Activated T-cell treated with anti-CD3 and anti-CD28 coated beads, Interleukin-2, amount 50 U/mL, for 72 hours (primary cell): ENCODE measurements at regions not wholly inside any gene's neighbourhood (a gene's known extent, or its start where the extent isn't known, plus 50 kb on each side); places are given as distances from the start of the nearest gene placed in this dataset.

Source experiments
- ATAC-seq, 2 donors: fragments of 150-1000 bp; cut with Tn5 transposase; replicated peaks in 1 of 2; 2 replicates each; pipeline ENCODE4 v1.10.0; 2021; ENCODE audit warnings: moderate library complexity in 2 of 2, mild to moderate bottlenecking in 1 of 2
- DNase-seq, 2 donors: peaks; one replicate each; pipeline ENCODE4 v3.0.0; 2021 to 2022; ENCODE audit warnings: mixed read lengths in 1 of 2
- H3K27ac Mint-ChIP-seq: one replicate; pipeline ENCODE4 v1.8.0; 2022; ENCODE audit warnings: mild to moderate bottlenecking, moderate library complexity, mixed read lengths
- H3K27me3 Mint-ChIP-seq: one replicate; pipeline ENCODE4 v1.8.0; 2022; ENCODE audit warnings: low read depth, mixed read lengths
- H3K36me3 Mint-ChIP-seq, 2 donors: one replicate each; pipeline ENCODE4 v1.8.0; 2022; ENCODE audit warnings: mixed read lengths in 2 of 2, mild to moderate bottlenecking in 1 of 2; ENCODE audit not compliant: insufficient read depth in 2 of 2
- H3K4me1 Mint-ChIP-seq: one replicate; pipeline ENCODE4 v1.8.0; 2022; ENCODE audit warnings: low read depth, mixed read lengths
- H3K4me3 Mint-ChIP-seq, 2 donors: one replicate each; pipeline ENCODE4 v1.8.0; 2022; ENCODE audit warnings: mild to moderate bottlenecking in 2 of 2, mixed read lengths in 2 of 2, moderate library complexity in 2 of 2
- H3K9me3 Mint-ChIP-seq, 2 donors: one replicate each; pipeline ENCODE4 v1.8.0; 2022; ENCODE audit warnings: mixed read lengths in 2 of 2

DNA sequence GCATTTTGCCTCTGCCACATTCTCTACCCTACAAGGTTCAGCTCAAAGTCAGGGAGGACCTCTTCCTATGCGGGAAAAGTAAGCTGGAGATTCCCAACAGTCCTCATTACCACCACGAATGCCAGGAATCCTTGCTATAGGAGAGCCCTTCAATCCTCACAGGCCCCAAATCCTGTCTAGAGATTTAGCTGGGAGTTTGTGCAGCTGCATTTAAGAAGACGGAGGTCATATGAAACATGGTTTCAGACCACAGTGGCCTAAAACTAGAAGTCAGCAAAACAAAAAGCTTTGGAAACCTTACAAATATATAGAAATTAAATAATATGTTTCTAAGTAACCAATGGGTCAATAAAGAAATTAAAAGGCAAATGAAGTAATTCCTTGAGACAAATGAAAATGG is 415.3 kb upstream of the SETBP1 start:
- H3K4me3 Mint-ChIP-seq = no peak overlapping the region
- peaks cover 8 to 11% of the 10 kb centered on the region in 2 donors for H3K9me3 Mint-ChIP-seq
- ATAC-seq = no peak
- DNase-seq = no peak
- H3K27me3 Mint-ChIP-seq = no peaks in the 10 kb centered on the region
- H3K27ac Mint-ChIP-seq = no peak overlapping the region
- H3K4me1 Mint-ChIP-seq = no peaks in the 10 kb centered on the region
- H3K36me3 Mint-ChIP-seq = peaks cover 1 to 5% of the 10 kb centered on the region in 2 donors

DNA sequence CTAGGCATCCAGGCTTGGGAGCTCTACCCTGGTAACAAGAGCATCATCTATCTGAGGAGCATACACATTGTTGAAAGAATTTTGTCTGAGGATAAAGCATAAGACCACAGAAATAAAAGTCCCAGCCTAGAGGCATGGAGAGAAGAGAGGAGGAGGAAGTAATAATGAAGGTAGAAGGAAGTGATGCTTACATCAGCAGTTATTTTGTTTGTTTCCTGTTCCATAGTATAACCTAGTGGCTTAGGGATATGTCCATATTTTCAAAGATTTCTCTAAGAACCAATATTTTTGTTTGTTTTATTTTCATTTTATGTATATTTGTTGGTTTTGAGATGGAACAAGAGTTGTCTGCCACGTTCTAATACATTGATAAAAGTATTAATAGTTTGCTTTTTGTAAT is 407.4 kb upstream of the SETBP1 start:
- no peaks in the 10 kb centered on the region for H3K36me3 Mint-ChIP-seq

DNA sequence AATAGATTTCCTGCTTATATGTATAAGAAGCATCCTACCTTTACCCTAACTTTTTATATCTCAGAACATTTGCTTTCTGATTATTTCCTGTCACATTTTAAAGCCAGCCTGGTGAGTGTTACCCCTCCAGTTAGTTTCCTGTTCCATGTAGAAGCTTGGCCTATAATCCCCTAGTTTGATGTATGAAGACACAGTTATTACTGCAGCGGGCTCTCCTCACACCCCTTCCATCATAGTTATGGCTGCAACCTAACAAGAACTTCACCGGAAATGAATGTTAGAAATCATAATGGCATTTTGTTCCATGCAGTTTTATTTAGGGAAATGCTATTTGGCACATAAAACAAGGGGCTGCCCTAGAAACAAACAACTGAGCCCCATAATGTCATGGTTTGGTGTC is 400.2 kb upstream of the SETBP1 start:
- DNase-seq (no peak), ATAC-seq (no peak)
- no peaks in the 10 kb centered on the region for H3K27me3 Mint-ChIP-seq

More for the DNA sequence above, 407.4 kb upstream of the SETBP1 start:
- Mint-ChIP-seq H3K9me3 (peaks cover 2% of the 10 kb centered on the region in 2 donors), H3K4me3 (no peak overlapping the region), H3K27ac (no peak overlapping the region), H3K4me1 (no peaks in the 10 kb centered on the region), H3K27me3 (no peaks in the 10 kb centered on the region)
- DNase-seq = no peak
- no peak for ATAC-seq

DNA sequence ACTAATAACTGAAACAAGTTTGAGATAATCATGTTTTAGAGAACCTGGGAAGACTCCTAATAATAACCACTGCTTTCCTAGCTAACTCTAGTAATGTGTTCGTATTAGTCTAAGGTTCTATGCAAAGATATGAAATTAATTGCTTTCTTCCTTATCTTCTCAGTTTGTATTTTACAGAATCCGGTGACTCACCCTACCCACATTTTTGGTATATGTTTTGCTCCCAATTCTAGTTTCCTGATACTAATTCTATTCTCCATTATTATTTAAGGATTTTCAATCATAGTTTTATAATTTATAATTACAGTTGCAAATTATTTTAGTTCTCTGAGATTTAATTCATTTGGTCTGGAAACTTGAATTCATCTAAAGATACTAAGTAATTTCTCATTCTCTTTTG is 394.6 kb upstream of the SETBP1 start:
- no peaks in the 10 kb centered on the region for H3K36me3 Mint-ChIP-seq
- H3K4me3 Mint-ChIP-seq = no peak overlapping the region
- peaks cover 5% of the 10 kb centered on the region for H3K27me3 Mint-ChIP-seq
- DNase-seq (no peak), ATAC-seq (no peak)
- no peaks in the 10 kb centered on the region for H3K4me1 Mint-ChIP-seq
- no peak overlapping the region for H3K27ac Mint-ChIP-seq
- H3K9me3 Mint-ChIP-seq = peaks cover 0 to 4% of the 10 kb centered on the region in 2 donors

More for the DNA sequence above, 400.2 kb upstream of the SETBP1 start:
- Mint-ChIP-seq H3K9me3 (peaks cover 5 to 6% of the 10 kb centered on the region in 2 donors), H3K36me3 (no peaks in the 10 kb centered on the region), H3K4me1 (no peaks in the 10 kb centered on the region), H3K27ac (no peak overlapping the region), H3K4me3 (no peak overlapping the region)

DNA sequence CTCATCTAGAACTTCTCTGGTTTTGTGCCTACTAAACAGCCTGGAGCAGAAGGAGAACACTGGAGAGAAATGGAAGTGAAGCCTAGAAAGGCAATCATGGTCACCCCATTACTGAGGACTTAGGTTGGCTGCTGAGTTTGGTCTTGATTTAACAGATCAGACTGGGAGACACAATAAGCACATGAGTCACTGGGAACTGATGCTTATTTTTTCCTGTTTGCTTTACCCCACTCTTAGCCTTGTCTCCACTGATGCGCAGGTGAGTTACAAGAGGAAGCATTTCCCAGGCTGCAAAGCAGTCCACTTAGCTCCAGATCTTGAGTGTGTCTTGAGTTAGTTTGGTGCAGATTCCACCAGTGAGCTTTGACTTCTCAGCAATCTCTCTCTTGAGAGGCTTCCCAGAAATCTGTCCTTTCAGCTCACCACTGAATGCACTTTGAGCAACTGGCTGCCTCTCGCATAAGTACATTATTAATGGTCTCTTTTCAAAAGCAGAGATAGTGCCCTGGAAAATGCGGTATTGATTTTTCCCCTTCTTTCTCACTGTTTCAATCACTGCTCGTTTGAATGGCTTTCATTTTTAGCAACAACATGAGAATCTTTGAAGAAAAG is 390.2 kb upstream of the SETBP1 start:
- Mint-ChIP-seq H3K4me3 (no peak overlapping the region), H3K9me3 (peaks cover 0 to 4% of the 10 kb centered on the region in 2 donors)
- no peak for ATAC-seq

DNA sequence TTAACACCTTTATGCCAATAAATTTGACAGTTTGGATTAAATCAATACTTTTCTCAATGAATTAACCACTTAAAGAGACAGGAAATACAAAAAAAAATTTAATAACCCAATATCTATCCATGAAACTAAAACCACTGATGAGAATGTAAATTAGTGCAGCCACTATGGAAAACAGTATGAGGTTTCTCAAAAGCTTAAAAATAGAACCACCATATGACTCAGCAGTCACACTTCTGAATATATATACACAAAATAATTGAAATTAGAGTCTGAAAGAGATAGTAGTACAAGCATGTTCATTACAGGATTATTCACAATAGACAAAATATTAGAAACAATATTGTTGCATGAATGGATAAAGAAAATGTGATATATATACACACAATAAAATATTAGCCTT is 382.1 kb upstream of the SETBP1 start:
- no peak overlapping the region for H3K4me3 Mint-ChIP-seq
- no peak overlapping the region for H3K27ac Mint-ChIP-seq
- DNase-seq = no peak
- H3K27me3 Mint-ChIP-seq = no peaks in the 10 kb centered on the region
- ATAC-seq = no peak
- H3K36me3 Mint-ChIP-seq = no peaks in the 10 kb centered on the region
- H3K9me3 Mint-ChIP-seq = peaks cover 4 to 6% of the 10 kb centered on the region in 2 donors
- H3K4me1 Mint-ChIP-seq = no peaks in the 10 kb centered on the region

More for the DNA sequence above, 390.2 kb upstream of the SETBP1 start:
- DNase-seq = no peak
- Mint-ChIP-seq H3K36me3 (no peaks in the 10 kb centered on the region), H3K4me1 (no peaks in the 10 kb centered on the region), H3K27me3 (peaks cover 5% of the 10 kb centered on the region), H3K27ac (no peak overlapping the region)

DNA sequence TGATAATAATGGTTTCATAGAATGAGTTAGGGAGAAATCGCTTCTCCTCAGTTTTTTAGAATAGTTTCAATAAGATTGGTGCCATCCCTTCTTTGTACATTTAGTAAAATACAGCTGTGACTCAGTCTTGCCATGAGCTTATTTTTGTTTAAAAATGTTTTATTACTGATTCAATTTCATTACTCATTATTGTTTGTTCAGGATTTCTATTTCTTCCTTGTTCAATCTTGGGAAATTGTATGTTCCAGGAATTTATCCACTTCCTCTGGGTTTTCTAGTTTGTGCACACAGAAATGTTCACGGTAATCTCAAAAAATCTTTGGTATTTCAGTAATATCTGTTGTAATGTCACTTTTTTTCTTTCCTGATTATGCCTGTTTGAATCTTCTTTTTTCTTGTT is 371.5 kb upstream of the SETBP1 start:
- no peak for ATAC-seq
- peaks cover 0 to 11% of the 10 kb centered on the region in 2 donors for H3K9me3 Mint-ChIP-seq
- H3K4me1 Mint-ChIP-seq = no peaks in the 10 kb centered on the region
- no peak overlapping the region for H3K4me3 Mint-ChIP-seq
- no peak overlapping the region for H3K27ac Mint-ChIP-seq
- no peak for DNase-seq
- no peaks in the 10 kb centered on the region for H3K36me3 Mint-ChIP-seq
- H3K27me3 Mint-ChIP-seq = no peaks in the 10 kb centered on the region

DNA sequence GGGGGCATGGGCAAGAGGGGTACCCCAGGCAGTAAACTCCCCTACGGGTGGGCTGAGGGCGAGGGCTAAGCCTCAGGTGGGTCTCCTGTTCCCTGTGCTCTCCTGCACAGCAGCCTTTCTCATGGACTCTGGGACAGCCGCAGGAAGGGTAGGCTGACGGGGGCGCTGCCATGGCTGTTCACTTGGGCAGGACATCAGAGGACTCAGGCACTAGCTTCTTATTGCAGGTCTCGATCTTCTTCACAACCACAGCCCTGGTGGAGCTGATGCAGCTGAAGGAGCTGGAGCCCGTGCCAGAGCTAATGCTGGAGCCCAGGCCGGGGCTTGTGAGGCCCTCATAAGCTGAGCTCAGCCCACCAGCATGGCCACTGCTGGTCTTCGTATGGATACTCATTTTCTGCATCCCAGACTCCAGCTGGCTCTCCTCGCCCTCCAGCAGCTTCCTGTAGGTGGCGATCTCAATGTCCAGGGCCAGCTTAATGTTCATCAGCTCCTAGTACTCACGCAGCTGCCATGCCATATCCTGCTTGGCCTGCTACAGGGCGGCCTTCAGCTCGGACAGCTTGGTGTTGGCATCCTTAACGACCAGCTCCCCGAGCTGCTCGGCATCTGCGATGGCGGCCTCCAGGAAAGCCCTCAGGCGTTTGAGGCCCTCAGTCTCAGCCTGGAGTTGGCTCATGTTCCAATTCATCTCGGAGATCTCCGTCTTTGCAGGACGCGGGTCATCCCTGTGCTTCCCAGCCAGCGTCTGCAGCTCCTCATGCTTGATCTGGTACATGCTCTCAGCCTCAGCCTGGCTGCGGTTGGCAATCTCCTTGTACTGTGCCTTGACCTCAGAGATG is 359.8 kb upstream of the SETBP1 start:
- ATAC-seq = no peak
- no peak overlapping the region for H3K27ac Mint-ChIP-seq

DNA sequence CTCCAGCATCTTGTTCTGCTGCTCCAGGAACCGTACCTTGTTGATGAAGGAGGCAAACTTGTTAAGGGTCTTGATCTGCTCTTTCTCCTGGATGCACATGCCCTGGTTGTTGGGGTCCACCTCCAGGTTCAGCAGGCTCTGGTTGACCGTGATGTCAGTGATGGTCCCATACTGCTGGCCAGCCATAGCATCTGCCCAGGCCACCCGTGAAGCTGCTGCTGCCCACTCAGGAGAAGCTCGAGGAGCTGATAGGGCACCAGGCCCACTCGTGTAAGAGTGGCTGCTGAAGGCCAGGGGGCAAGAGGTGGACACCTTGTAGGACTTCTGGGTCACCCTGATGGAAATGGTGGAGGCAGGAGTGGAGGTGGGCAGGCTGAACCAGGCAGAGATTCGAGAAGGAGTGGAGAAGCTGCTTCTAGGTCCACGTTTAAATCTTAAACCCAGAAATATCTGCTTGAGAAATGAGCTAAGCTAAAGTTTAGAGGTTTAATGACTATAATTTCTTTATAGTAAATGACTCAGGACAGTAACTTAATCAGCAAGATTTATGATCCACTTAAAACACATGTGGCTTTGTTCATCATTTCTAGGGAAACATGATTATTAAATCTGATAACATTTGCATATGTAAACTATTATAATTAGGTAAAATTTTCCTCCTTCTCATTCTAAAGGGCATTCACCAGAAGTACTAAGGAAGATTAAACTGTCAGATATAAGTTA is 358.7 kb upstream of the SETBP1 start:
- Mint-ChIP-seq H3K27me3 (no peaks in the 10 kb centered on the region), H3K4me1 (no peaks in the 10 kb centered on the region), H3K27ac (no peak overlapping the region), H3K36me3 (no peaks in the 10 kb centered on the region), H3K9me3 (no peaks in the 10 kb centered on the region), H3K4me3 (no peak overlapping the region)
- no peak for DNase-seq
- no peak for ATAC-seq

More for the DNA sequence above, 359.8 kb upstream of the SETBP1 start:
- no peak for DNase-seq
- Mint-ChIP-seq H3K36me3 (no peaks in the 10 kb centered on the region), H3K27me3 (no peaks in the 10 kb centered on the region), H3K4me3 (no peak overlapping the region), H3K4me1 (no peaks in the 10 kb centered on the region), H3K9me3 (no peaks in the 10 kb centered on the region)

DNA sequence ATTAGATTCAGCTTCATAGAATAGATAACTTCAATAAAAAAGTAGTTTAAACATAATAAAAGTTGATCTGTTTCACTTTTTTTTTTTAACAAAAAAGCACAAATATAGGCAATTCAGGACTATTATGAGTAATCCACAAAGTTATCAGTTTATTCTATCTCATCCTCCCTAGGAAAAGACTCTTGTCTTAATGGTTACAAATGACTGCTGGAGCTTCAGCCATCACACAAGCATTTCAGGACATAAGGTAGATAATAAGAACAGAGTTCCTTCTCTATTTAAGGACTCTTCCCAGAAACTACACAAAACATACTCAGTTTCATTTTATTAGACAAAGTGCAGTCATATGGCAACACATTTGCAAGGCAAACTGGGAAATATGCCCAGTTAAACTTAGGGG is 357.6 kb upstream of the SETBP1 start:
- H3K4me3 Mint-ChIP-seq = no peak overlapping the region
- no peak overlapping the region for H3K27ac Mint-ChIP-seq
- no peaks in the 10 kb centered on the region for H3K27me3 Mint-ChIP-seq
- H3K4me1 Mint-ChIP-seq = no peaks in the 10 kb centered on the region
- H3K9me3 Mint-ChIP-seq = peaks cover 0 to 2% of the 10 kb centered on the region in 2 donors
- DNase-seq = no peak
- ATAC-seq = no peak
- H3K36me3 Mint-ChIP-seq = no peaks in the 10 kb centered on the region

DNA sequence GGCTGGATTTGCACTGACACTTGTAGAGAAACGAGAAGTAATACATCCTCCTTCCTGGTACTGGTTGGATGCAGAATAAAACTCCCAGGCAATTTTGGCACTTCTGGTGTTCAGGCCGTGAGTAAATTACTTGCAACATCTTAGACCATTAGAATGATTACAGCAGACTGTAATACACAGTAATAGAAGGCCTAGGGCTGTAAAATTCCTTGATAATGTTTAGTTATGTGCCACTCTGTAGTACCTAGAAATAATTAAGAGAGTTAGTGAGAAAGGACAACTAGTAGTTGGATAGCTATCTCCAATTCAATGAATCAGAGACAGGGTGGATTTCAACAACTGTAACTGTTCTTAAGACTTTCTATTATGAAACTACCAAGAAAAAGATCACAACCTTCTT is 356.3 kb upstream of the SETBP1 start:
- Mint-ChIP-seq H3K27ac (no peak overlapping the region), H3K9me3 (peaks cover 0 to 2% of the 10 kb centered on the region in 2 donors), H3K36me3 (no peaks in the 10 kb centered on the region), H3K4me1 (no peaks in the 10 kb centered on the region), H3K4me3 (no peak overlapping the region), H3K27me3 (no peaks in the 10 kb centered on the region)
- DNase-seq (no peak), ATAC-seq (no peak)

DNA sequence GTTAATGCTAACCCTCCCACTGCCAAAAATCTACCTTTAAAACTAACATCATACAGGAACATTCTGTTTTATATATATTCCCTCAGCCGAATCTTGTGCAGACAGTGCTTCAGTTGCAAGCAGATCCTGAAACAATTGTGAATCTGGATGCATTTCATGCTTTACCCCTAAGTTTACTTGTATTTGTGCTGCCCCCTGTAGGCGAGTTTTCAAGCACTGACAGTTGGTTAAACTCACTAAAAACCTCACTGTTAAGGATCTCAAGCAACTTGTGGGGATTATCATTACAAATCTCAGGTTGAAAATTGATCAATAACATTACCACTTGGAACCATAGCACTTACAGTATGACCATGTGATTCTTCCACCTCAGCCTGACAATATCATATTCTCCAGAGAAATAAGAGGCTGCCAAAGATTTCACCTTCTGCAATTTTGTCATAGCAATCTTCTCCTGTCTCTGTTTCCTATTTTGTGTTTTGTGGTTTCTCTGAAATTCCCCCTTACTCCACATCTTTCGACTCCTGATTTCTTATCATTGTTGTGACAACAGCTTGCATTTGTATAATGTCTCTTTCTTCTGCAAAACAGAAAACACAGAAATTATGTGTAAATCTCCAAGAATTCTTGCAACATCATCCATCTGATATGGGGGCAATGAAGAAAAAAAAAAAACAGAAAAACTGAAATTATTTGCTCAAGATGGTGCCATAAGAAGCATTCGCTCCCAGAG is 354.6 kb upstream of the SETBP1 start:
- DNase-seq = peak; percentile 15 to 25
- Mint-ChIP-seq H3K9me3 (peaks cover 0 to 2% of the 10 kb centered on the region in 2 donors), H3K36me3 (no peaks in the 10 kb centered on the region), H3K27ac (no peak overlapping the region), H3K4me1 (no peaks in the 10 kb centered on the region), H3K4me3 (no peak overlapping the region), H3K27me3 (no peaks in the 10 kb centered on the region)
- no peak for ATAC-seq
